ENCODE measurements at regions not wholly inside any gene's neighbourhood (a gene's known extent, or its start where the extent isn't known, plus 50 kb on each side); places are given as distances from the start of the nearest gene placed in this dataset.

DNA sequence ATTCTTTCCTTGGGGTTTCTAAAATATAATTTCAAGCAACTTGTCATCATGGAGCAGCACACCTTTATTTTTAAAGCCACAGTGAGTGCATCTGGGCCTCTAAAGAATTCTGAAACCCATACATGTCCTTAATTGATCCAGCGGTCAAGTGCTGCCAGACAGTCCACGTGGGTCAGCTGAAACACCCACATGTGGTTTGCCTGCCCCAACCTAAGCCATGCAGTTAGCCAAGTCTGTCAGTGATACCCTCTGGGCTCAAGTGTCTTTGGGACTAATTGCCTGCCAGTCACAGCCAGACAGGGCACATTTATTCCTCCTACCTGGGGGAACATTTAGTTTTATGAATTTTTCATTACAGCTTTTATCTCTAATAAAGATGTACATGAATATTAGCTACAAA lies 291.4 kb upstream of the SLC30A5 start:
- TF ChIP-seq ZFP30 (CRISPR knock-in tag; IDR thresholded peaks at IDR 0.05): no peak
- TF ChIP-seq ZNF70 (CRISPR knock-in tag; IDR thresholded peaks at IDR 0.05): no peak
- no peak for TF ChIP-seq ZC3H10 (CRISPR knock-in tag; IDR thresholded peaks at IDR 0.05)
- TF ChIP-seq, protein P1, sequence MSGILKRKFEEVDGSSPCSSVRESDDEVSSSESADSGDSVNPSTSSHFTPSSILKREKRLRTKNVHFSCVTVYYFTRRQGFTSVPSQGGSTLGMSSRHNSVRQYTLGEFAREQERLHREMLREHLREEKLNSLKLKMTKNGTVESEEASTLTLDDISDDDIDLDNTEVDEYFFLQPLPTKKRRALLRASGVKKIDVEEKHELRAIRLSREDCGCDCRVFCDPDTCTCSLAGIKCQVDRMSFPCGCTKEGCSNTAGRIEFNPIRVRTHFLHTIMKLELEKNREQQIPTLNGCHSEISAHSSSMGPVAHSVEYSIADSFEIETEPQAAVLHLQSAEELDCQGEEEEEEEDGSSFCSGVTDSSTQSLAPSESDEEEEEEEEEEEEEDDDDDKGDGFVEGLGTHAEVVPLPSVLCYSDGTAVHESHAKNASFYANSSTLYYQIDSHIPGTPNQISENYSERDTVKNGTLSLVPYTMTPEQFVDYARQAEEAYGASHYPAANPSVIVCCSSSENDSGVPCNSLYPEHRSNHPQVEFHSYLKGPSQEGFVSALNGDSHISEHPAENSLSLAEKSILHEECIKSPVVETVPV (CRISPR knock-in tag; IDR thresholded peaks at IDR 0.05): no peak
- TF ChIP-seq CSDC2 (CRISPR knock-in tag; IDR thresholded peaks at IDR 0.05): no peak
- TF ChIP-seq PPARA (CRISPR knock-in tag; IDR thresholded peaks at IDR 0.05; ENCODE audit: borderline replicate concordance): no peak
- TF ChIP-seq ISL1 (CRISPR knock-in tag; IDR thresholded peaks at IDR 0.05): no peak
- no peak for TF ChIP-seq TOX (CRISPR knock-in tag; IDR thresholded peaks at IDR 0.05; ENCODE audit: borderline replicate concordance)
- TF ChIP-seq SNAI2 (CRISPR knock-in tag; IDR thresholded peaks at IDR 0.05): no peak
- ATAC-seq: no peak

DNA sequence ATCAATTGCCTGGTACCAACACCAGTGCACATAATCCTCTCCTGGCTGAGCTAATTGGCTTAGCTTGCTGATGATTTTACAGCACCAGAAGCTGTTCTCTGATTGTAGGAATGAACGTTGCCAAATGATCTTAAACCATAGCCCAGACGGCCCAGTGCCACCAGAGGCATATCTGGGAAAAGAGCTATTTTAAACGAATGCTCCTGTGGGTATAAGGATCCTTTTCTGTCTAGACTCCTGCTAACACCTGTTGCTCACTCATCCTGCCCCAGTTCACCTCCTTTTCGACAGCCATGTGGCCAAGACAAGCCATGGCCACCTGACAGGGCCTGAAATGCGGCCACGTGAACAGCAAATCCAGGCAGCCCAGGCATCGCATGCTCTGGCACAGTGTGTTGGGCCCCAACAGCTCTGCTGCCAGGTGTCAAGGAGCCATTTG lies 289.9 kb upstream of the SLC30A5 start:
- no peak for TF ChIP-seq BACH2 (CRISPR knock-in tag; IDR thresholded peaks at IDR 0.05; ENCODE audit: borderline replicate concordance)
- TF ChIP-seq, protein P2, sequence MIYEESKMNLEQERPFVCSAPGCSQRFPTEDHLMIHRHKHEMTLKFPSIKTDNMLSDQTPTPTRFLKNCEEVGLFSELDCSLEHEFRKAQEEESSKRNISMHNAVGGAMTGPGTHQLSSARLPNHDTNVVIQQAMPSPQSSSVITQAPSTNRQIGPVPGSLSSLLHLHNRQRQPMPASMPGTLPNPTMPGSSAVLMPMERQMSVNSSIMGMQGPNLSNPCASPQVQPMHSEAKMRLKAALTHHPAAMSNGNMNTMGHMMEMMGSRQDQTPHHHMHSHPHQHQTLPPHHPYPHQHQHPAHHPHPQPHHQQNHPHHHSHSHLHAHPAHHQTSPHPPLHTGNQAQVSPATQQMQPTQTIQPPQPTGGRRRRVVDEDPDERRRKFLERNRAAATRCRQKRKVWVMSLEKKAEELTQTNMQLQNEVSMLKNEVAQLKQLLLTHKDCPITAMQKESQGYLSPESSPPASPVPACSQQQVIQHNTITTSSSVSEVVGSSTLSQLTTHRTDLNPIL (CRISPR knock-in tag; IDR thresholded peaks at IDR 0.05; ENCODE audit: low read depth): no peak
- no peak for TF ChIP-seq GLIS3 (CRISPR knock-in tag; IDR thresholded peaks at IDR 0.05)
- TF ChIP-seq, protein P3, sequence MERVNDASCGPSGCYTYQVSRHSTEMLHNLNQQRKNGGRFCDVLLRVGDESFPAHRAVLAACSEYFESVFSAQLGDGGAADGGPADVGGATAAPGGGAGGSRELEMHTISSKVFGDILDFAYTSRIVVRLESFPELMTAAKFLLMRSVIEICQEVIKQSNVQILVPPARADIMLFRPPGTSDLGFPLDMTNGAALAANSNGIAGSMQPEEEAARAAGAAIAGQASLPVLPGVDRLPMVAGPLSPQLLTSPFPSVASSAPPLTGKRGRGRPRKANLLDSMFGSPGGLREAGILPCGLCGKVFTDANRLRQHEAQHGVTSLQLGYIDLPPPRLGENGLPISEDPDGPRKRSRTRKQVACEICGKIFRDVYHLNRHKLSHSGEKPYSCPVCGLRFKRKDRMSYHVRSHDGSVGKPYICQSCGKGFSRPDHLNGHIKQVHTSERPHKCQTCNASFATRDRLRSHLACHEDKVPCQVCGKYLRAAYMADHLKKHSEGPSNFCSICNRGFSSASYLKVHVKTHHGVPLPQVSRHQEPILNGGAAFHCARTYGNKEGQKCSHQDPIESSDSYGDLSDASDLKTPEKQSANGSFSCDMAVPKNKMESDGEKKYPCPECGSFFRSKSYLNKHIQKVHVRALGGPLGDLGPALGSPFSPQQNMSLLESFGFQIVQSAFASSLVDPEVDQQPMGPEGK (CRISPR knock-in tag; IDR thresholded peaks at IDR 0.05; ENCODE audit: borderline replicate concordance): no peak
- no peak for ATAC-seq

DNA sequence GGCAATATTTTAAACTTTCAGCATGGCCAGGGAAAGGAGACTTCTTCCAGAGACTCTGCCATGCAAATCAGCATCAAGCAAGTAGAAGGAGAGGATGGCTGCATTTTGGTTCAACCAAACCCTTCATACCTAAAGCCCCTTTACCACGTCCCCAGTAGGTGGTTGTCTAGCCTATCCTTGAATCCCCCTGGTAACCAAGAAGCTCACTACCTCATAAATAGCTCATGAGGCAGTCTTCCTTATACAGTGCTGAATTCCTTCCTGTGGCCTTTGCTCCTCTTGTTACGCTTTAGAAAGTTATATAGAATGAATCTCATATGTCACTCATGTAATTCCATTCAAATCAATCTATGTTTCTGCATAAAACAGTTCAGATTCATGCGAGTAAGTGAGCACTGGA lies 289.5 kb upstream of the SLC30A5 start:
- ATAC-seq: no peak
- TF ChIP-seq ISL1 (CRISPR knock-in tag; IDR thresholded peaks at IDR 0.05) (no peak), ZNF70 (CRISPR knock-in tag; IDR thresholded peaks at IDR 0.05) (no peak), ZFP30 (CRISPR knock-in tag; IDR thresholded peaks at IDR 0.05) (no peak), RARB (CRISPR knock-in tag; IDR thresholded peaks at IDR 0.05) (no peak), TCF4 (CRISPR knock-in tag; IDR thresholded peaks at IDR 0.05; ENCODE audit: borderline replicate concordance) (no peak), ARNTL (CRISPR knock-in tag; IDR thresholded peaks at IDR 0.05; ENCODE audit: borderline replicate concordance, low read depth) (no peak), TOX (CRISPR knock-in tag; IDR thresholded peaks at IDR 0.05; ENCODE audit: borderline replicate concordance) (no peak), SNAI2 (CRISPR knock-in tag; IDR thresholded peaks at IDR 0.05) (no peak), PPARA (CRISPR knock-in tag; IDR thresholded peaks at IDR 0.05; ENCODE audit: borderline replicate concordance) (no peak), ZNF8 (CRISPR knock-in tag; IDR thresholded peaks at IDR 0.05) (no peak), CSDC2 (CRISPR knock-in tag; IDR thresholded peaks at IDR 0.05) (no peak), ZNF565 (CRISPR knock-in tag; conservative IDR thresholded peaks at IDR 0.05; ENCODE audit: low read depth) (no peak), ESRRG (CRISPR knock-in tag; IDR thresholded peaks at IDR 0.05) (no peak)
- TF ChIP-seq, protein P4, sequence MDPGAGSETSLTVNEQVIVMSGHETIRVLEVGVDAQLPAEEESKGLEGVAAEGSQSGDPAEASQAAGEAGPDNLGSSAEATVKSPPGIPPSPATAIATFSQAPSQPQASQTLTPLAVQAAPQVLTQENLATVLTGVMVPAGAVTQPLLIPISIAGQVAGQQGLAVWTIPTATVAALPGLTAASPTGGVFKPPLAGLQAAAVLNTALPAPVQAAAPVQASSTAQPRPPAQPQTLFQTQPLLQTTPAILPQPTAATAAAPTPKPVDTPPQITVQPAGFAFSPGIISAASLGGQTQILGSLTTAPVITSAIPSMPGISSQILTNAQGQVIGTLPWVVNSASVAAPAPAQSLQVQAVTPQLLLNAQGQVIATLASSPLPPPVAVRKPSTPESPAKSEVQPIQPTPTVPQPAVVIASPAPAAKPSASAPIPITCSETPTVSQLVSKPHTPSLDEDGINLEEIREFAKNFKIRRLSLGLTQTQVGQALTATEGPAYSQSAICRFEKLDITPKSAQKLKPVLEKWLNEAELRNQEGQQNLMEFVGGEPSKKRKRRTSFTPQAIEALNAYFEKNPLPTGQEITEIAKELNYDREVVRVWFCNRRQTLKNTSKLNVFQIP (CRISPR knock-in tag; IDR thresholded peaks at IDR 0.05; ENCODE audit: borderline replicate concordance, low read depth): no peak
- TF ChIP-seq, protein P5, sequence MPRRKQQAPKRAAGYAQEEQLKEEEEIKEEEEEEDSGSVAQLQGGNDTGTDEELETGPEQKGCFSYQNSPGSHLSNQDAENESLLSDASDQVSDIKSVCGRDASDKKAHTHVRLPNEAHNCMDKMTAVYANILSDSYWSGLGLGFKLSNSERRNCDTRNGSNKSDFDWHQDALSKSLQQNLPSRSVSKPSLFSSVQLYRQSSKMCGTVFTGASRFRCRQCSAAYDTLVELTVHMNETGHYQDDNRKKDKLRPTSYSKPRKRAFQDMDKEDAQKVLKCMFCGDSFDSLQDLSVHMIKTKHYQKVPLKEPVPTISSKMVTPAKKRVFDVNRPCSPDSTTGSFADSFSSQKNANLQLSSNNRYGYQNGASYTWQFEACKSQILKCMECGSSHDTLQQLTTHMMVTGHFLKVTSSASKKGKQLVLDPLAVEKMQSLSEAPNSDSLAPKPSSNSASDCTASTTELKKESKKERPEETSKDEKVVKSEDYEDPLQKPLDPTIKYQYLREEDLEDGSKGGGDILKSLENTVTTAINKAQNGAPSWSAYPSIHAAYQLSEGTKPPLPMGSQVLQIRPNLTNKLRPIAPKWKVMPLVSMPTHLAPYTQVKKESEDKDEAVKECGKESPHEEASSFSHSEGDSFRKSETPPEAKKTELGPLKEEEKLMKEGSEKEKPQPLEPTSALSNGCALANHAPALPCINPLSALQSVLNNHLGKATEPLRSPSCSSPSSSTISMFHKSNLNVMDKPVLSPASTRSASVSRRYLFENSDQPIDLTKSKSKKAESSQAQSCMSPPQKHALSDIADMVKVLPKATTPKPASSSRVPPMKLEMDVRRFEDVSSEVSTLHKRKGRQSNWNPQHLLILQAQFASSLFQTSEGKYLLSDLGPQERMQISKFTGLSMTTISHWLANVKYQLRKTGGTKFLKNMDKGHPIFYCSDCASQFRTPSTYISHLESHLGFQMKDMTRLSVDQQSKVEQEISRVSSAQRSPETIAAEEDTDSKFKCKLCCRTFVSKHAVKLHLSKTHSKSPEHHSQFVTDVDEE (CRISPR knock-in tag; IDR thresholded peaks at IDR 0.05): no peak
- TF ChIP-seq, protein P1 (CRISPR knock-in tag; IDR thresholded peaks at IDR 0.05): no peak
- TF ChIP-seq, protein P2 (CRISPR knock-in tag; IDR thresholded peaks at IDR 0.05; ENCODE audit: low read depth): no peak
- TF ChIP-seq, protein P3 (CRISPR knock-in tag; IDR thresholded peaks at IDR 0.05; ENCODE audit: borderline replicate concordance): no peak

All from SK-N-SH treated with all-trans-retinoic acid at 6 μM for 48 hours (cell line).